ENCODE measurements at regions not wholly inside any gene's neighbourhood (a gene's known extent, or its start where the extent isn't known, plus 50 kb on each side); places are given as distances from the start of the nearest gene placed in this dataset.

DNA sequence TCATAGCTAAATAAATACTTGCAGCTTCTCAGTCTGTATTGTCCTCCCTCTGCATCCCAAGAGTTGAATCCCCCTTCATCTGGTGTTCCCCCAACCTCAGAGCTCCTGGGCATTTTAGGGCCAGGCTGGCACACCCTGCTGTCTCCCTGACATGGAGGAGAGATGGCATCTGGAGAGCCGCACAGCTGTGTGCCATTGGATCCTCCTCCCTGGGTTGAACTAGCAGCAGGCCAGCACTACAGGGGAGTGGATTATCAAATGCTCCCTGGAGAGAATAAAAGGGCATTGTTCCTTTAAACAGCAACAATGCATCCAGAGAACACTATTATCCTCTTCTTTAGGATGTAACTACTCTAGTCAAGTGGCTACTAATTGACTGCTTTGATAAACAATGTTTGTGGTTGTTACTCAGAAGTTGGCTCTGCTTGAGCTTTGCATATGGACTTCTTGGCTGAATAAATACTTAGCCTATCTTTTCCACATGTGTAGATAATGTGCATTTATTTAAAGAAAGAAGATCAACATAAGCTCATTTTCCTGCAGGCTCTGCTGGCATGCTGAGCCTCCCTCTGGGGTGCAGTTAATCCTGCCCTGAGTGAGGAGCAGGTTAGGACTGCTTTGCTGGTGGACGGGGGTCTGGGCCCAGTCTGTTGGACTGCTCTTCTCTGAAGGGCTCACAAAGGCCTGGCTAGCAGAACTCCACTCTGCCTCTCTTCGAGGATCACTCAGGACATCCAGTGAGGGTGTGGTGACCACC, 897.2 kb downstream of the TBC1D22A start:
- no peak for DNase-seq

DNA sequence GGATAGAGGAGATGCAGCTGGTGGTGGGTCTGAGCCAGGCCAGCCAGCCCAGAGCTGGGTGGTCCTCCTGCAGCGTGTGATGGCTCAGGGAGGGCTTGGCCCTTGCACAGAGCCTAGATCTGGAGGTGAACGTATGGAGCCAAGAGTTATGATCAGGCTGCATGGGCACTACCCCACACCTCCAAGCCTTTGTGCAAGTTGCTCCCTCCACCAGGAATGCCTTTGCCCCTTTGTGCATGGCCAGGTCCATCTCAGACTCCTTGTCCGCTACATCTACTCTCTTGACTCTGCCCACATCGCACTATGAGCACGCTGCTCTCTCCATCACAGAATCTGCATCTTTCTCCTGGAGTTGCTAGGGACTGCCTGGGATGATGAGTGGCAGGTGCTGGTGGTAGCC, 895.7 kb downstream of the TBC1D22A start:
- no peak for DNase-seq

DNA sequence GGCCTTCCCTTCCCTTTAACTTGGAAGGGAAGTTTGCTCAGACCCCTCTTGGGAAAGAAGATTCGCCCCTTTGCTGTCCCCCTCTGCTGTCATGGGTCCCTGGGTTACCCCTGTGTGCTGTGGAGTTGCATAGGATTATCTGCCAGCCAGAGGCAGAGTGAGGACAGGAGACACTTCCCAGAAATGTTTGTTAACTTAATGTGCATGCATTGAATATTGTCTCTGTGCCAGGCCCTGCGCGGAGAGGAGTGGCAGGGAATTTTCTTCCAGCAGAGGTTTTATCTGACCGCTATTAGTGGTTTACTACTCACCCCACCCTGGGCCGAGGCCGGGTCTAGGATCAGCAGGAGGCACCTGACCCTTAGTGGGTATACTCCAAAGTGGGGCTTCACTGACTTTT, 894.8 kb downstream of the TBC1D22A start:
- no peak for DNase-seq

DNA sequence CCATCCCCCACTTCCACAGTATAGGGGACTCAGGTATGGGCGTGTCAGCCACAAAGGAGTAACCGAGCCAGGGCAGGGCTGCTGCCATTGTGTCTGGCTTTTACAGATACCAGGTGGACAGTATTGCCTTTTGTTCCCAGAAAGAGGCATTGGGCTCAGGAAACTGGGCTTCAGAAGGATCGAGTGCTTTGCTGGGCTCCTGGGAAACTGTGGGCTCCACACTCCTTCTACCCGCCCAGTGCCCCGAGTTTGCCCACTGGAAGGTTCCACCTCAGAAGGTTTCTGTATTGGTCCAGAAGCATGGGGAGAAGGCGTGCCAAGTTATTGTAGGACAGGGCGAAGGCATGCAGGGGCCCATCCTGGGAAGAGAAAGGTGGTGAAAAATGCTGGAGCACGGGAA, 894.4 kb downstream of the TBC1D22A start:
- DNase-seq, result no peak

DNA sequence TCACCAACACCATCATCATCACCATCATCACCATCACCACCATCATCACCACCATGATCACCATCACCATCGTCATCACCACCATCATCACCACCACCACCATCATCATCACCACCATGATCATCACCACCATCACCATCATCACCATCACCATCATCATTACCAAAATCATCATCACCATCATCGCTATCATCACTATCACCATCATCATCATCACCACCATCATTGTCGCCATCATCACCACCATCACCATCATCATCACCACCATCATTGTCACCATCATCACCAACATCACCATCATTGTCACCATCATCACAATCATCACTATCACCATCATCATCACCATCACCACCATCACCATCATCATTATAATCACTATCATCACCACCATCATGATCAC, 893.5 kb downstream of the TBC1D22A start:
- DNase-seq, result no peak

DNA sequence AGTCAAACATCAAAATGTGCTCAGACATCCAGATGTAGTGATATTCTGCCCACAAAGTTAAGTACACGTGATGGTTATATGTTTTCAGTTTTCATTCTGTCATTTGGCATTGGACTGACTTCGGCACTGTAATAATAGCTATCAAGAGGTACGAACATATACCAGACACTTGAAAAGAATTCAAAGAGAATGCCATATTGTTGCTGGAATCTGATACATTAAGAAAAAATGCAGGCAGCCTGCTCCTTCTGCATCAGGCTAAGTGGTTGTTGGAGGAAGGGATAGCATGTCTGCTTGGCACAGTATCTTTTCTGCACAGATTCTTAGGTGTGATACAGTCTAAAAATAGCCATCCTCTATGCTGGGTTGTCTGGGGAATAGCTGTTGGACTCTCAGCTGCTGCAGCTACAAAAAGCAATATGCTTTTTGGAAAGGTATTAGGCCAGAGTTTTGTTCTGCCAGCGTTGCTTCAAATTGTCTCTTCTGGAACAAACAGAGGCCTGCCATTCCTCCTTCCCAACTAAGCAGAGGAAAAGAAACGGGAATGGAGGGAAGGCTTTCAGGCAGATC, 892.6 kb downstream of the TBC1D22A start:
- no peak for DNase-seq

DNA sequence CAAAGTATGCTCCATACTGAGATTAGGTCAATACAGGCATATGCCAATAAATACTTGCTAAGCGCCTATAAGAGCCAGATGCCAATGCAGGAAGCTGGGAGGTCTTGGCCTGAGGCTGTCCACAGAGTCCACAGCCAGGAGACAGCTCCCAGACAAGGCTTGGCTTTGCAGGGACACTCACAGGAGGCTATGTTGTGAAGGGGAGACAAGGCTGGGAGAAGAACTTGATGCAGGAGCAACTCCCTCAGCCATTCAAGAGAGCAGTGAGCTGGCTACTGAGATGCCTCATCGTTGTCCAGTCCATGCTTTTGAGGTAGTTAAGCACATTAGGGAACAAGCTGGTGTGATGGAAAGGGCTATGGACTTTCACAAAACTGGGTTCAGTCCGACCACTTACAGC, 891.5 kb downstream of the TBC1D22A start:
- no peak for DNase-seq

DNA sequence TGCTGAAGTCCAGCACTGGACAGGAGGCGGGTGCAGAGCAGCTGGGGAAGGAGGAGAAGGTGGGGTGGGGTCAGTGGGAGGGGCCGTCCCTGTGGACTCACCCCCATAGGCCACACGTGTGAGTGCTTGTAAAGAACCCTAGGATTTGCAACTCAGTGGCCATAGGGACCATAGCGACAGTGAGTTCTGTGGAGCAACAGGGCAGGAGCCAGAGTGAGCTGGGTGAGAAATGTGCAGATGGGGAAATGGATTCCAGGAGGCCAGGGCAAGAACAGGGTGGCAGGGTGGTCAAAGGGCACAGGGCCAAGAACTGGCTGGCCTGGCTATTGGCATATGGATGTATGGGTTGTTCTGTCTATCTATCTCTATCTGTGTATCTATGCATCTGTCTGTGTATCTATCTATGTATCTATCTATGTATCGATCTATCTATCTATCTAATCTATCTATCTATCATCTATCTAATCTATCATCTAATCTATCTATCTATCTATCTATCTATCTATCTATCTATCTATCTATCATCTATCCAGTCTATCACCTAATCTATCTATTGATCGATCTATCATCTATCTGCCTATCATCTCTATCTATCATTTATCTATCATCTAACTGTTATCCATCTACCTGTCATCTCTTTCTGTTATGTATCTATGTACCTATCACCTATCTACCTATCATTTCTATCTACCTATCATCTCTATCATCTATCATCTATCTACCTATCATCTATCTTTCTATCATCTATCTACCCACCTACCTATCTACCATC, 889.0 kb downstream of the TBC1D22A start:
- no peak for DNase-seq

DNA sequence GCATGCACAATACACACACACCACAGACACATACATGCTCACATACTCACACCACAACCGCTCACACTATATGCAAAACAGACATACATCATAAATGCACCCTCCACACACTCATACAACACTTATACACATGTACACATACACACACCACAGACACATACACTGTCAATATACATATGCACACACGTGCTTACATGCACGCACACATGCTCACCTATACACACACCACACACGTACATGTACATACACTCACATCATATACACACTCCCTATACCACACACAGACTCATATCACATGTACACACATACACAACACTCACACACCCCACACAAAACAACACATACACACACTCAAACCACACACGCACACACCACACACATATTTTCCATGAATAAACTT, 885.3 kb downstream of the TBC1D22A start:
- DNase-seq, result no peak

DNA sequence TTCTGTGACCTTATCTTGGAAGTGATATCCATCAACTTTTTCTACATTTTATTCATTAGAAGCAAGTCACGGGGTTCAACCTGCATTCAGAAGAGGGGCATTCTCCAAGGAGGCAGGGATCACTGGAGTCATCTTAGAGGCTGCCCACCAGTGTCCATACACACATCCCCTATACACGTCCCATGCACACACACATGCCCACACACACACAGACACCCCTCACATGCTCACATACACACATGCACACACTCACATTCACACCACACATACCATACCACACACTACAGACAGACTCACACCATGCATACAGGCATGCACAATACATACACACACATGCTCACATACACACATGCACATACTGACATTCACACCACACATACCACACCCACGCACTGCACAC, 884.7 kb downstream of the TBC1D22A start:
- no peak for DNase-seq

DNA sequence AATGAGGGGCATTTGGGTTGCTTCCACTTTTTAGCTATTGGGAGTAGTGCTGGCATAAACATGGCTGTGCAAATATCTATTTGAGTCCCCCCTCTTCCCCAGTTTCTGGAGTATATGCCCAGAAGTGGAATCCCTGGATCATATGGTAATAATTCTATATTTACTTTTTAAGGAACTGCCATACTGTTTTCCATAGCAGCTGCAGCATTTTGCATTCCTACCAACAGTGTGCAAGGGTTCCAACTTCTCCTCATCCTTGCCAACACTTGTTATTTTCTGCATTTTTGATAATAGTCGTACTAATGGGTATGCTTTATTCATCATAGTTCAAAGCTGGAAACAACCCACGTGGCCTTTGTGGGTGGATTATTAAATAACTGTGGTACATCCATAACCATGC, 883.5 kb downstream of the TBC1D22A start:
- DNase-seq, result no peak

DNA sequence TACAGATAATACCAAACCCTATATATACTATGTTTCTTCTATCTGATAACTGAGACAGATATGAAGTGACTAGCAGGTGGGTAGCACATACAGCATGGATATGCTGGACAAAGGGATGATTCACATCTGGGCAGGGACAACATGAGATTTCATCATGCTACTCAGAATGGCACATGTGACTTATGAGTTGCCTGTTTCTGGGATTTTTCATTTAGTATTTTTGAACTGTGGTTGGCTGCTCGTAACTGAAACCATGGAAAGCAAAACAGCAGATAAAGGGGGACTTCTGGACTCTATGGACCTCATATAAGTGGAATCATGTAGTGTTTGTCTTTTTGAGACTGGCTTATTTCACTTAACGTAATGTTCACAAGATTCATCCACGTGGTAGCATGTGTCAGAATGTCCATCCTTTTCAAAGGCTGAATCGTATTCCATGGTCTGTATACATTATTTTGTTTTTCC, 883.0 kb downstream of the TBC1D22A start:
- no peak for DNase-seq

DNA sequence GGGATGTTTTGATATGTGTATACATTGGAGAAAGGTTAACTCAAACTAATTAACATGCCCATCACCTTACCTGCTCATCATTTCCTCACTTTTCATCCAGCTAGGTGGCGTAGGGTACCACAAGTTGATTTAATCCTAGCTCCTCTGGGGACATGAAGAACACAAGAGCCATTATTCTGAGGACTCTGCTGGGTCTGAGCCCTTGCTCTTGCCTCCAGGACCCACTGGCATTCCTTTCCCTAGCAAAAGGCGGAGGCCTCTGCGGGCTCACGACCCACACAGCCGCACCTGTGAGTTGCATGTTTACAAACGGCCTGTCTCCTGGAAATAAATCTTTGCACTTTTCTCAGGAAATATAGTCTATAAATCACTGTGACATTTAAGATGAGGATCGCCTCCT, 871.9 kb downstream of the TBC1D22A start:
- DNase-seq, result no peak

DNA sequence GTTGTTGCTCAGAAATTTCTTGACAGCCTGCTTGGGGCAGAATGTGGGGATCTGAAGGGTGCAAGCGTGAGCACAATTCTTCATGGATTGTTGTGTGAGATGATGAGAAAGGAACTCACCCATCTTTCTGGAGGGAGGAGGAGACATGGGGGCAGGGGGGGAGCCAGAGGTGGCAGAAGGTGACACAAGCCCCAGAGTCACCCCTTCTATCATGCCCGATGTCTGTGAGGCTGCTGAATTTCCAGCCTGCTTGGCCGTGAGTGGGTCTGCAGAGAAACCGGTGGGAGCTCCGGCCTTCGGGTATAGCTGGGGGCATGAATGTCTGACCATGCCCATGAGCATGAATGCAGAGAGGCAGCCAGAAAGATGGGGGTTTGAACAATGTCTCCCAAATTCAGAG, 870.7 kb downstream of the TBC1D22A start:
- DNase-seq, result no peak

DNA sequence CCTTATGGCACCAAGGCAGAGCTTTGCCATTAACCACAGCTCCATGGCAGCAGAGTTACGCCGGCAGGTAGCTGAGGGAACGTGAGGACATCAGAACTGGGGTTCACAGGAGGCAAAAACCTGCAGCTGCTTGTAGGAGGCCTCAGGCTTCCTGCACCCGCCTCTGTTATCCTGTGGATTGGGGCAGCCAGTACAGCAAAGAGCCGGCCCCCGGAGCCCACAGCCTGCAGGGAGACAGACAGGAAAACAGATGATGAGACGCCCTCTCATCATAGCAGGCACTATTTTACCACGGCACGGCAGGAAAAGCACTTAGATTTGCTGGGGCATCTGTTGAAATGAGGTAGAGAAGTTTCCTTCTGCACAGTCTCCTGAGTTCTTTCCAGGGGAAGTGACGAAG, 870.3 kb downstream of the TBC1D22A start:
- DNase-seq, result no peak

DNA sequence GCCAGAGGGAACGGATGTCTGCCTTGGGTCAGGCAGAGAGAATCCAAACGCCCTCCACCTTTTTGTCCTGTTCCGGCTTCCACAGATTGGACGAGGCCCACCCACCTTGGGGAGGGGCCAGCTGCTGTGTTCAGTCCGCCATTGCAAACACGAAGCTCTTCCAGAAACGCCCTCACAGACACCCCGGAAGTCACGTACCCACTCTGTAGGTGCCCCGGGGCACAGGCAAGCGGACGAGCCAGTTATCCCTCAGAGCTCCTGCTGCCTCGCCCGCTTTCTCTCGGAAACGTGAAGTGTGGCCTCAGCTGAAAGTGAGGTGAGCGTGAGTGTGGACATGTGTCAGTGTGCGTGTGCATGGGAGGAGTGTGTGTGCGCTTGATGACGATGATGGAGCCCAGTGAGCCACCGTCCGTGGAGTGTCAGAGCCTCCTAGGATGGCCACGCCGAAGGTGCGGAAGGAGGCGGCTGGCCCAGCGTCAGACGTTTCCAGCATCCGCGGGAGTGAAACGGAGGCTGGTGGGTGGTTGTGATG, 869.2 kb downstream of the TBC1D22A start:
- no peak for DNase-seq

DNA sequence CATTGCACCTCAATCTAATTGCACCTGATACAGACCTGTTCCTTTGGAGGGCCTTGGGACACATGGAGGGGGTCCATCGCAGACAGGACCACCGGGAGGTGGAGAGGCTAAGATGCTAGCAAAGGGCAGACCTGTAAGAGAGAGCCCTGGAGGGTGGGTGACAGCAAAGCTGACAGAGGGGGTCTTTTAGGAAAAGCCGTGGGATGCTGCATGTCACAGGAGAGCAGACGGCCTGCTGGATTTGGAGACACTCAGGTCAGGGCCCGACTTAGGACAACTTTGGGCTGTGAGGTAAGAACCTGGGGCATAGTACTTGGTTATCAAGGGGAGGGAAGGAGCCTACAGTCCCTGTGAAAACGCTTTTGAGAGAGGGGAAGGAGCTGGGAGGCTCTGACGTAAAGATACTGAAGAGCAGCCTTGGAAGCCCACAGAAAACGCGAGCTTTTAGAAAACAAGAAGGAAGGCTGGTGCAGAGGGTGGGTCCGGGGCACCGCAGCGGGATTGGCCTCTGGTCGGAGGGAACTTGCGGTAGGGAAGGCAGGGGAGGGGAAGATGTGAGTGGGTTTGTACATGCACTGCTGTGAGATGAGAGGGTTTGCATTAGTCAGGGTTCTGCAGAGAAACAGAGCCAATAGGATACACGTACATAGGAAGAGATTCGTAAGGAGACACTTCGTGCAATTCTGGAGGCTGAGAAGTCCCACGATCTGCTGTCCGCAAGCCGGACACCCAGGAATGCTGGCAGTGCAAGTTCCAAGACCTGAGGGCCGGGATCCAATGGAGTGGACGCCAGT, 868.5 kb downstream of the TBC1D22A start:
- DNase-seq, result no peak

DNA sequence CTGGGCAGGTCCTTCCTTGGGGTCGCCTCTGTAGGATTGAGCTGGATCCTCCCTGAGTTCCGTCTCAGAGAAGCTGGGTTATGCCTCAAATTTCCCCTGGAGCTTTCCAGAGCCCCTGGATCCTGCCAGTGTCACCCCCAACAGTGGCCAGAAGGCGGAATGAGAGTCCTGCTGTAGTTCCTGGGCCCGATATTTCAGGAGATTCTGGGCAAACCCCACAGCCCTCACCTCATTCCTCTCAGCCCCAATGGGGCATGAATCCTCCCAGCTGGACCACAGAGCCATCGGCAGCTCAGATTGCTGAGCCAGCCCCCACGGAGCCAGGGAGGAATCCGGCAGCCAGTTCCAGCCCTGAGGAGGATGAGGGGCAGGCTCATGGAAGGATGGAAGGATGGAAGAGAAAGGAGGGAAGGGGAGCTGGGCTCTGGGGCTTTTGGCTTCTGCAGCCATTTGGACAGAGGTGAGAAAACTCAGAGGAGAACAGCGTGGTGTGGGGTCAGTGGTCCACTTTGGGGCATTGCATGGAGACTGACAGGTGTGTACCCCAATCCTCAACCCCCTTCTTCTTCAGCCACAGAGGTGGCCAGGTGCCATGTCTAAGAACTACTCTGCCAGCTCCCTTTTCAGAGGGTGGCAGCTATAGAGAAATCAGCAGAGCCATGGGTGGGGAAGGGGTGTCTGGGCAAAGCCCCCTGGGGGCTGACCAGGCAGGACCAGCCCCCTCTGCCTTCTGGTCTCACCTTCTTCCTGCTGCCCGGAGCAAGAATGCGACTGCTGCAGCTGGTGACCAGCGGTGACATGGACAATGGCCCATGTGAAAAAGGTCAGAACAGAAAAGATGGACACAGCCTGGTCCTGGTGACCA, 867.6 kb downstream of the TBC1D22A start:
- DNase-seq, result no peak

DNA sequence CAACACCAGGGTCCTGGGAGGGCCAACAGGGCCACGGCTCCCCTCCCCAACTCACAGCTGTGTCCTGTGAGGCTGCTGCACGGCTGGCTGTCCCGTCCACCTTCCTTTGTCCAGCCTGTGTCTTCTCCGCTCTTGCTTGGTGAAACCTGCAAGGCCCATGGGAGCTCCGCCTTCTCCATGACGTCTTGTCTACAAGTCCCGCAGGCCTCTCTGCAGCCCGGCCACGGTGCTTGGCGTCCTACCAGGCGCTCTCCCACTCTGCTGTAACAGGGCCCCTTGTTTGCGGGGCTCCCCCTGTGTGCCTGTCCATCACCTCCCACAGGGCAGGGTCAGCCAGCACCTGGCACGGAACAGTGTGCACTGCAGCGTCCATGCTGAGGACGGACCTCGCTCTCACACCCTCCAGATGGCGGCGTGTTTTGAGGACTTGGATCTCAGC, 866.8 kb downstream of the TBC1D22A start:
- DNase-seq, result no peak

DNA sequence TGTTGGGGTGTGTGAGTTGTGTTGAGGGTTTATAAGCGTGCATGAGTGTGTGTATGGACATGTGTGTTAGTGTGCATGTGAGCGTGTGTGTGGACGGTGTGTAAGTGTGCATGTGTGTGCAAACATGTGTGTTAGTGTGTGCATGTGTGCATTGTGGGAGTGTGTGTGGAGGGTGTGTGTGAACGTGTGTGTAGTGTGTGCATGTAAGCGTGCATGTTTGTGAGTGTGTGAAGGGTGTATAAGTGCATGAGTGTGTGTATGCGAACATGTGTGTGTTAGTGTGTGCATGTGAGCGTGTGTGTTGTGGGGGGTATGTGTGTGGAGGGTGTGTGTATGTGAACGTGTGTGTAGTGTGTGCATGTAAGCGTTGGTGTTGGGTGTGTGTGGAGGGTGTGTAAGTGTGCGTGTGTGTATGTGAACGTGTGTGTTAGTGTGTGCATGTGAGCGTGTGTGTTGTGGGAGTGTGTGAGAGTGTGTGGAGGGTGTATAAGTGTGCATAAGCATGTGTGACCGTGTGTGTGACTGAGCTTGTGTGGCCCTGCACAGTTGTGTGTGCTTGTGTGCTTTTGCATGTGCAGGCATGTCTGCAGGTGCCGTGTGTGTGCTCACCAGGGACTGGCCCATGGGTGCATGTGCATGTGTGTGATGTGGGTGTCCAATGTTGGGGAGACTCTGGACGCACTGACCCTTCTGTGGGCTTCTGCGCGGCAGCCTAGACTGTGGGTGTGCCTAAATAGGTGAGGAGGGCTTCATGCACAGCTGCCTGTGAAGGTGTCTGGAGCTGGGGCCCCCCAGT, 866.2 kb downstream of the TBC1D22A start:
- no peak for DNase-seq

All from hematopoietic multipotent progenitor cell treated with erythropoietin and hydrocortisone succinate and interleukin-3 and kit ligand, for 6 days (in vitro differentiated cells).